SK-MEL-5 (cell line): ENCODE measurements at regions not wholly inside any gene's neighbourhood (a gene's known extent, or its start where the extent isn't known, plus 50 kb on each side); places are given as distances from the start of the nearest gene placed in this dataset.
"Not testable (repeated sequence)": the region's sequence is repeated elsewhere in the genome, so short reads cannot be mapped to it uniquely, and the experiment has no call there.

Source experiments
- DNase-seq: peaks from one replicate; pipeline ENCODE4 v3.0.0-alpha.2; 2016; ENCODE audit warnings: low read depth, low spot score
- in situ Hi-C: cut with HindIII; loops from 2 replicates; pipeline ENCODE4 v1.10.0; 2016; ENCODE audit warnings: low sequenced_read_pairs, high pct_unique_total_duplicates, low pct_unique_long_range_greater_than_20kb

GRCh38 chr9:3677541-3677940, 151.7 kb upstream of the RFX3 start:
- no peak for DNase-seq
- in situ Hi-C loops, result no loop called here

GRCh38 chr9:3676766-3677165, 151.0 kb upstream of the RFX3 start:
- DNase-seq, result no peak
- in situ Hi-C loops, result no loop called here

GRCh38 chr9:3675946-3676345, 150.1 kb upstream of the RFX3 start:
- no peak for DNase-seq
- in situ Hi-C loops, result no loop called here

- DNase-seq, result no peak
- in situ Hi-C loops, result no loop called here
Measured at GRCh38 chr9:3674561-3674960, 148.8 kb upstream of the RFX3 start.

- DNase-seq, result no peak
- in situ Hi-C loops, result no loop called here
Measured at GRCh38 chr9:3672399-3672798, 146.6 kb upstream of the RFX3 start.

- DNase-seq, result no peak
- in situ Hi-C loops, result no loop called here
Measured at GRCh38 chr9:3664044-3664443, 138.2 kb upstream of the RFX3 start.

- in situ Hi-C loops, result no loop called here
- no peak for DNase-seq
Measured at GRCh38 chr9:3662671-3663070, 136.9 kb upstream of the RFX3 start.

- in situ Hi-C loops, result no loop called here
- no peak for DNase-seq
Measured at GRCh38 chr9:3660936-3661335, 135.1 kb upstream of the RFX3 start.

- DNase-seq, result no peak
- in situ Hi-C loops, result no loop called here
Measured at GRCh38 chr9:3659647-3660046, 133.8 kb upstream of the RFX3 start.

GRCh38 chr9:3658964-3659363, 133.2 kb upstream of the RFX3 start:
- in situ Hi-C loops, result no loop called here
- no peak for DNase-seq

- DNase-seq, result no peak
- in situ Hi-C loops, result no loop called here
Measured at GRCh38 chr9:3656224-3656623, 130.4 kb upstream of the RFX3 start.

GRCh38 chr9:3650994-3651622, 125.3 kb upstream of the RFX3 start:
- no peak for DNase-seq
- in situ Hi-C loops, result no loop called here

- in situ Hi-C loops, result no loop called here
Measured at GRCh38 chr9:3648722-3649246, 123.0 kb upstream of the RFX3 start.

GRCh38 chr9:3648266-3648665, 122.5 kb upstream of the RFX3 start:
- no peak for DNase-seq
- in situ Hi-C loops, result no loop called here

More at GRCh38 chr9:3648722-3649246, 123.0 kb upstream of the RFX3 start:
- no peak for DNase-seq

GRCh38 chr9:3647652-3648051, 121.9 kb upstream of the RFX3 start:
- DNase-seq, result no peak
- in situ Hi-C loops, result no loop called here

- in situ Hi-C loops, result no loop called here
Measured at GRCh38 chr9:3646226-3646625, 120.4 kb upstream of the RFX3 start.

GRCh38 chr9:3642075-3642474, 116.3 kb upstream of the RFX3 start:
- DNase-seq, in situ Hi-C loops: not testable (repeated sequence)

More at GRCh38 chr9:3646226-3646625, 120.4 kb upstream of the RFX3 start:
- no peak for DNase-seq

GRCh38 chr9:3629495-3629894, 103.7 kb upstream of the RFX3 start:
- in situ Hi-C loops, result no loop called here
- no peak for DNase-seq

- no peak for DNase-seq
- in situ Hi-C loops, result no loop called here
Measured at GRCh38 chr9:3628239-3628638, 102.4 kb upstream of the RFX3 start.

- no peak for DNase-seq
- in situ Hi-C loops, result no loop called here
Measured at GRCh38 chr9:3608011-3608410, 82.2 kb upstream of the RFX3 start.
